Ascending aorta (tissue), 2 donors: ENCODE measurements at regions not wholly inside any gene's neighbourhood (a gene's known extent, or its start where the extent isn't known, plus 50 kb on each side); places are given as distances from the start of the nearest gene placed in this dataset.

Experiments
- DNase-seq, 2 donors: peaks; one replicate each; pipeline ENCODE4 v3.0.0-alpha.2; 2019; ENCODE audit warnings: low spot score in 2 of 2
- H3K27ac ChIP-seq, 2 donors: fragments of 200-600 bp; sonication (generic); one replicate each; pipeline ENCODE4 v1.5.1; 2016 to 2017; ENCODE audit warnings: mild to moderate bottlenecking in 1 of 2
- H3K27me3 ChIP-seq: fragments of 200-600 bp; sonication (generic); one replicate; pipeline ENCODE4 v1.5.1; 2017
- H3K36me3 ChIP-seq, 2 donors: fragments of 200-600 bp; sonication (generic); one replicate each; pipeline ENCODE4 v1.5.1; 2016
- H3K4me1 ChIP-seq, 2 donors: fragments of 200-600 bp; sonication (generic); one replicate each; pipeline ENCODE4 v1.5.1; 2016 to 2017; ENCODE audit warnings: mild to moderate bottlenecking in 1 of 2
- H3K4me3 ChIP-seq, 2 donors: fragments of 200-600 bp; sonication (generic); one replicate each; pipeline ENCODE4 v1.5.1; 2016 to 2017; ENCODE audit warnings: mild to moderate bottlenecking in 1 of 2
- H3K9me3 ChIP-seq, 2 donors: fragments of 200-600 bp; sonication (generic); one replicate each; pipeline ENCODE4 v1.5.1; 2016
- intact Hi-C: fragments of 100-400 bp; cut with DNase I; formaldehyde crosslinking; loops from one replicate; pipeline ENCODE4 v1.15.1; 2023
- TF ChIP-seq, protein P1 (sequence below), 3 experiments: fragments of 200-600 bp in 2 of 3; fragments of 450-650 bp in 1 of 3; sonication (generic) in 2 of 3; IDR thresholded peaks; one replicate each; pipeline ENCODE4 v1.5.1; 2016 to 2019; ENCODE audit warnings: antibody characterized with exemption in 3 of 3, mild to moderate bottlenecking in 1 of 3, moderate library complexity in 1 of 3

GRCh38 chr3:170739410-170739809 is 130.6 kb downstream of the RPL22L1 start:
- no peaks in the 10 kb centered on the region for H3K36me3 ChIP-seq

DNA sequence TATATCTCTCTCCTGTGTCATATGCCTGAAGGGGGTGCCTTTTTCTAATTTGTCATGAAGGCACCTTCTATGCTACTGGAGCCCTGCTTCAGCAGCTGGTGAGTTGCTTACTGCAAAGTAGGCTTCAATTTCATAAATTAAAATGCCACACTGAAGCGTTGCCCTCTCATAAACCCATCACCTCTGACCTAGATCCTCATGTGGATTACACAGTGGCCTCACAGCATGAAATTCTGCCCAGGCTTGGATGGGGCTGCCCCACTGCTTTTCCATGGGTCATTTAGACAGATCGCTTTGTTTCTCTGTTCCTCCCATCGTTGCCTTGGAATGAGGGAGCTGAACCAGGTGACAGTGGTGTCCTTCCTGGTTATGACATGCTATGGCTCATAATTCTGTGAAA is 131.2 kb downstream of the RPL22L1 start:
- Histone ChIP-seq H3K4me3 (no peak overlapping the region), H3K27ac (no peak overlapping the region), H3K4me1 (peaks cover 0 to 22% of the 10 kb centered on the region in 2 donors), H3K27me3 (no peaks in the 10 kb centered on the region), H3K9me3 (no peaks in the 10 kb centered on the region), H3K36me3 (no peaks in the 10 kb centered on the region)
- DNase-seq = no peak
- intact Hi-C loops = no loop called here
- TF ChIP-seq, protein P1, sequence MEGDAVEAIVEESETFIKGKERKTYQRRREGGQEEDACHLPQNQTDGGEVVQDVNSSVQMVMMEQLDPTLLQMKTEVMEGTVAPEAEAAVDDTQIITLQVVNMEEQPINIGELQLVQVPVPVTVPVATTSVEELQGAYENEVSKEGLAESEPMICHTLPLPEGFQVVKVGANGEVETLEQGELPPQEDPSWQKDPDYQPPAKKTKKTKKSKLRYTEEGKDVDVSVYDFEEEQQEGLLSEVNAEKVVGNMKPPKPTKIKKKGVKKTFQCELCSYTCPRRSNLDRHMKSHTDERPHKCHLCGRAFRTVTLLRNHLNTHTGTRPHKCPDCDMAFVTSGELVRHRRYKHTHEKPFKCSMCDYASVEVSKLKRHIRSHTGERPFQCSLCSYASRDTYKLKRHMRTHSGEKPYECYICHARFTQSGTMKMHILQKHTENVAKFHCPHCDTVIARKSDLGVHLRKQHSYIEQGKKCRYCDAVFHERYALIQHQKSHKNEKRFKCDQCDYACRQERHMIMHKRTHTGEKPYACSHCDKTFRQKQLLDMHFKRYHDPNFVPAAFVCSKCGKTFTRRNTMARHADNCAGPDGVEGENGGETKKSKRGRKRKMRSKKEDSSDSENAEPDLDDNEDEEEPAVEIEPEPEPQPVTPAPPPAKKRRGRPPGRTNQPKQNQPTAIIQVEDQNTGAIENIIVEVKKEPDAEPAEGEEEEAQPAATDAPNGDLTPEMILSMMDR (IDR thresholded peaks at IDR 0.05) = no peak

More at GRCh38 chr3:170739410-170739809, 130.6 kb downstream of the RPL22L1 start:
- intact Hi-C loops = no loop called here
- DNase-seq = no peak
- H3K27ac ChIP-seq = no peak overlapping the region
- TF ChIP-seq, protein P1 (IDR thresholded peaks at IDR 0.05) = no peak
- H3K9me3 ChIP-seq = no peaks in the 10 kb centered on the region
- H3K4me3 ChIP-seq = no peak overlapping the region
- no peaks in the 10 kb centered on the region for H3K27me3 ChIP-seq
- H3K4me1 ChIP-seq = peaks cover 0 to 22% of the 10 kb centered on the region in 2 donors

GRCh38 chr3:170737498-170738162 is 132.4 kb downstream of the RPL22L1 start:
- Histone ChIP-seq H3K4me1 (peaks cover 0 to 22% of the 10 kb centered on the region in 2 donors), H3K9me3 (no peaks in the 10 kb centered on the region), H3K36me3 (no peaks in the 10 kb centered on the region), H3K27me3 (no peaks in the 10 kb centered on the region), H3K4me3 (no peak overlapping the region), H3K27ac (no peak overlapping the region)
- TF ChIP-seq, protein P1 (IDR thresholded peaks at IDR 0.05) = no peak
- intact Hi-C loops = no loop called here
- no peak for DNase-seq

GRCh38 chr3:170735821-170736220 is 134.2 kb downstream of the RPL22L1 start:
- H3K27ac ChIP-seq = no peak overlapping the region
- H3K4me3 ChIP-seq = no peak overlapping the region
- DNase-seq = no peak
- no peaks in the 10 kb centered on the region for H3K27me3 ChIP-seq
- no peaks in the 10 kb centered on the region for H3K9me3 ChIP-seq
- H3K4me1 ChIP-seq = peaks cover 0 to 8% of the 10 kb centered on the region in 2 donors
- H3K36me3 ChIP-seq = no peaks in the 10 kb centered on the region
- intact Hi-C loops = no loop called here
- TF ChIP-seq, protein P1 (IDR thresholded peaks at IDR 0.05) = no peak

DNA sequence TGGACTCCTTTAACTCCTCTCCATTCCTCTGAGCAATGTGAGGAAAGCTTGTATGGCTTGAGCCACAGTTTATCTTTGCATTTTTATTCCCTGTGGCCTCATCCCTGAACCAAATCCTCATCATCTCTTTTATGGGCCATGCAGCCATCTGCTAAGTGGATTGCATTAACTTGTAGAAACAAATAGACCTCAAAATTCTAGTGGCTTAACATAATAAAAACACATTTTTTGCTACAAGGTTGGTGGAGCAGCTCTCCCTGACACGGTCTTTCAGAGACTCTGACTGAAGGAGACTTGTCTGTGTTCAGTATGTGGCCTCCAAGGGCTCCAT is 135.3 kb downstream of the RPL22L1 start:
- Histone ChIP-seq H3K27ac (no peak overlapping the region), H3K36me3 (no peaks in the 10 kb centered on the region), H3K4me1 (no peaks in the 10 kb centered on the region), H3K4me3 (no peak overlapping the region), H3K9me3 (no peaks in the 10 kb centered on the region), H3K27me3 (no peaks in the 10 kb centered on the region)
- intact Hi-C loops = no loop called here
- TF ChIP-seq, protein P1 (IDR thresholded peaks at IDR 0.05) = no peak
- no peak for DNase-seq
